ENCODE measurements at regions not wholly inside any gene's neighbourhood (a gene's known extent, or its start where the extent isn't known, plus 50 kb on each side); places are given as distances from the start of the nearest gene placed in this dataset.

DNA sequence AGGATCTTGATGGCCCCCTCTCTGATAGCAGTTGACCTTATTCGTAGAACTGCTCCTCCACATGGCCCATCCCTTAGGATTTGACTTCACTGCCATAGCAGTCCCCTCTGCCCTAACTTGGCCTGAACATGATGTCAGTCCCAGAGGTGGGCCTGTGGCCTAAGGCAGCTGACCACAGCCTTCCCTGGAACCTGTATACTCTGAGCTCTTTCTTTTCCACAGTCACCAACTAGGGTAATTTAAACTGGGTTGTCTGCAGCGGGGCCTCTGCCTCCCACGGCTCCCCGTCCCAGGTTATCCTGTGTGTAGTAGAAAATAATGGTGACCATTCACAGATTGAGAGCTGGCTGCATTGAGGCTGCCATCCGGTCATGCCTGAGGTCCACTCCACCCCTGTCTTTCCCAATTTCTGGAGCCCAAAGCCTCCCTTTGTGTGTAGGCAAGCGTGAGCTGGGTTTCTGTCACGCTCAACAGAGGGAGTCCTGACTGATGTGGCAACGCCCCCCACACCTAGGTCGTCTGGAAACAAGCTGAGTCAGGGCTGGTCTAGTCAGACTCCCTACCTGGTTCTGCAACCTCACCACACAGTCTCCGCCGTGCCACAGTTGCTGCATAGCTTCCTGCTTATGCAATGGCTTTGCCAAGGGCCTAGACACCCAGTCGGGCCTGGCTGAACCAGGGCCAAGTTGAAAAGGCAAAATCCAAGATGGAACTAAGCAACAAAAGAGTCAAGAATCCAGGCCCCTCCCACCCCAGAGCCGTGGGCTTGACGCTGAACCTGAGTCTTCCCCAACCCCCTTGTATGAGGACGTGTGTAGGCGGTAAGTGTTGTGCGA, 284.5 kb downstream of the XXYLT1 start:
- H3K4me3 ChIP-seq (ENCODE audit: low read depth, low read length), result no peak overlapping the region
- in situ Hi-C loops (cut with HindIII; ENCODE audit: low sequenced_read_pairs), result no loop called here
- TF ChIP-seq, protein P1, sequence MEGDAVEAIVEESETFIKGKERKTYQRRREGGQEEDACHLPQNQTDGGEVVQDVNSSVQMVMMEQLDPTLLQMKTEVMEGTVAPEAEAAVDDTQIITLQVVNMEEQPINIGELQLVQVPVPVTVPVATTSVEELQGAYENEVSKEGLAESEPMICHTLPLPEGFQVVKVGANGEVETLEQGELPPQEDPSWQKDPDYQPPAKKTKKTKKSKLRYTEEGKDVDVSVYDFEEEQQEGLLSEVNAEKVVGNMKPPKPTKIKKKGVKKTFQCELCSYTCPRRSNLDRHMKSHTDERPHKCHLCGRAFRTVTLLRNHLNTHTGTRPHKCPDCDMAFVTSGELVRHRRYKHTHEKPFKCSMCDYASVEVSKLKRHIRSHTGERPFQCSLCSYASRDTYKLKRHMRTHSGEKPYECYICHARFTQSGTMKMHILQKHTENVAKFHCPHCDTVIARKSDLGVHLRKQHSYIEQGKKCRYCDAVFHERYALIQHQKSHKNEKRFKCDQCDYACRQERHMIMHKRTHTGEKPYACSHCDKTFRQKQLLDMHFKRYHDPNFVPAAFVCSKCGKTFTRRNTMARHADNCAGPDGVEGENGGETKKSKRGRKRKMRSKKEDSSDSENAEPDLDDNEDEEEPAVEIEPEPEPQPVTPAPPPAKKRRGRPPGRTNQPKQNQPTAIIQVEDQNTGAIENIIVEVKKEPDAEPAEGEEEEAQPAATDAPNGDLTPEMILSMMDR (IDR thresholded peaks at IDR 0.05; ENCODE audit: low read depth, low read length), result no peak
- peak; percentile 29 for DNase-seq (ENCODE audit: low read depth, low spot score)

DNA sequence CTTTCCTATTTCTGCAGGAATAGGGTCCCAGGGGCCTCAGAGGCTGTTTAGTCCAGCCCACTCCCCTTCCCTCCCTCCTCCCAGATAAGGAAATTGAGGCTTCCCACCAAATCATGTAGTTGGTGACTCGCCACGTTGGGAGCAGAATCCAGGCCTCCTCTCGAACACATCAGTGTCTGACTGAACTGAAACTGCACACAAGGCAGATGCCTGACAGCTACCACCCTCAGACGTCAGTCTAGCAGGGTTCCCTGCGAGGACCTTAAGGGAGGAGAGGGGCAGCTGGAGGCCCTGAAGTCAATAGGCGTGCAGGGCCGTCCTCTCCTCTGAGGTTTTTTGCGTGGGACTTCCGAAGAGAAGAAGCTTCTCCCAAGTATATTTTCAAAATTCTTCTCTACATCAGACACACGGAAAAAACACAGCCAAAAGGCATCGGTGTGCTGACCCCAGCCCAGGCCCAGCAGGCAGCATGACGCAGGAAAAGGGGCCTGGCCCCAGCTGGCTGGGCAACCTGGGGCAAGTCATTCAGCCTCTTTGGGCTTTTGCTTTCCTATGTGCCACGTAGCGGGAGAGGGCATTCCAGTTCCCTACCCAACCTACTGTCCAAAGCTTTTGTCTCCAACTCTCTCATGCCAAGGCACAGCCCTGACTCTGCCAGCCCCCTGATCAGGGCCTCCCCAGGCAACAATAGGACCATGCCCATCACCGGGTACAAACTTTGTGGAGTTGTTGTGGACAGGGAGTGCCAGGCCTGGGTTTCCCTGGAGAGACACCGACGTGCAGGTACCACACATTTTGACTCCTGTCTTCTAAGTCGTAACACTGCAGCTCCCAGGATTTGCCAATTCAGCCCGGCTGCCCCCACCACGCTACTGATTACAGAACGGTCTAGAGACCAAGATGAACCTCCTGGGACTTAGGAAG, 283.1 kb downstream of the XXYLT1 start:
- TF ChIP-seq, protein P1 (IDR thresholded peaks at IDR 0.05; ENCODE audit: low read depth, low read length), result no peak
- in situ Hi-C loops (cut with HindIII; ENCODE audit: low sequenced_read_pairs), result no loop called here
- H3K4me3 ChIP-seq (ENCODE audit: low read depth, low read length), result no peak overlapping the region
- no peak for DNase-seq (ENCODE audit: low read depth, low spot score)

DNA sequence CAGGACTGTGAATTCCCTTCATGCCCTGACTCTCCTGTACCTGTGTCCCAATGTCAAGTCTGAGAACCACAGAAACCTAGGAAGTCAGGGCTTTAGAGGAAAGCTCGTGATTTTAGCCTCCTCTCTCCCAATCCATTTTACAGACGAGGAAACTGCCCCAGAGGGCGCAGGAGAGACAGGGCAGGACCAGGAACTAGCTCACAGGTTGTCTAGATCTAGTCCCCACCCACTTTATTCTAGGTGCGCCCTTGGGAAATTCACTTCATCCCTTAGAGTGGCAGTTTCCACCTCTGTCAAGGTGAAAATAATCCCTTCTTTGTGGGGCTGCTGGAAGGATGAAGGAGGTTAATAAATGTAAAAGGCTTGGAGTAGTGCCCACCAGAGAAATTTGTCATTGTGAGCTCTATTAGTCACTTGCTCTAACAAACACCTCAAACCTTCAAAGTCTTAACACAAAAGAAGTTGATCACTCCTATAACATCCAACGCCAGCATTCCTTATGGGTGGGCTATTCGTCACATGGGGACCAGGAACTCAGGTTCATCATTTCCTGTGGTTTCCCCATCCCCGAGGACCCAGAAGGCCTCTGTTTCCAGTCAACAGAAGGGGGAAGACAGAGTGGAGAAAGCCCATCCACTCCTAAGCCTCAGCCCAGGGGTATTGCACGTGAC, 282.3 kb downstream of the XXYLT1 start:
- H3K4me3 ChIP-seq (ENCODE audit: low read depth, low read length), result no peak overlapping the region
- DNase-seq (ENCODE audit: low read depth, low spot score), result no peak
- TF ChIP-seq, protein P1 (IDR thresholded peaks at IDR 0.05; ENCODE audit: low read depth, low read length), result no peak
- in situ Hi-C loops (cut with HindIII; ENCODE audit: low sequenced_read_pairs), result no loop called here

DNA sequence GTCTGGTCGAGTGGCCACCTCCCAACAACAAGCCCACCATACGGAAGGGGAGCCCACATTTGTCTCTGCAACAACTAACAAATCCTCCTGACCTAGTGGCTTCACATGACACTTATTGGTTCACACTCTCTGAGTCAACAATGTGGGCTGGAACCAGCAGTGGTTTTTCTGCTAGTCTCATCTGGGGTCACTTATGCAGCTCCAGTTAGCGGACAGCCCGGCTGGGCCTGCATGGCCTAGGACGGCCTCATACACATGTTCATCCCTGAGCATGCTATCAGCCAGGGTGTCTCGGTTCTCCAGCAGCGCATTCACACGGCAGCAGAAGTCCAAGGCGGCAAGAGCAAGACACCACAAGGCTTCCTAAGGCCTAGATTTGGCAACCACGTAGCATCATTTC, 281.7 kb downstream of the XXYLT1 start:
- H3K4me3 ChIP-seq (ENCODE audit: low read depth, low read length), result no peak overlapping the region
- DNase-seq (ENCODE audit: low read depth, low spot score), result no peak
- in situ Hi-C loops (cut with HindIII; ENCODE audit: low sequenced_read_pairs), result no loop called here
- TF ChIP-seq, protein P1 (IDR thresholded peaks at IDR 0.05; ENCODE audit: low read depth, low read length), result no peak

DNA sequence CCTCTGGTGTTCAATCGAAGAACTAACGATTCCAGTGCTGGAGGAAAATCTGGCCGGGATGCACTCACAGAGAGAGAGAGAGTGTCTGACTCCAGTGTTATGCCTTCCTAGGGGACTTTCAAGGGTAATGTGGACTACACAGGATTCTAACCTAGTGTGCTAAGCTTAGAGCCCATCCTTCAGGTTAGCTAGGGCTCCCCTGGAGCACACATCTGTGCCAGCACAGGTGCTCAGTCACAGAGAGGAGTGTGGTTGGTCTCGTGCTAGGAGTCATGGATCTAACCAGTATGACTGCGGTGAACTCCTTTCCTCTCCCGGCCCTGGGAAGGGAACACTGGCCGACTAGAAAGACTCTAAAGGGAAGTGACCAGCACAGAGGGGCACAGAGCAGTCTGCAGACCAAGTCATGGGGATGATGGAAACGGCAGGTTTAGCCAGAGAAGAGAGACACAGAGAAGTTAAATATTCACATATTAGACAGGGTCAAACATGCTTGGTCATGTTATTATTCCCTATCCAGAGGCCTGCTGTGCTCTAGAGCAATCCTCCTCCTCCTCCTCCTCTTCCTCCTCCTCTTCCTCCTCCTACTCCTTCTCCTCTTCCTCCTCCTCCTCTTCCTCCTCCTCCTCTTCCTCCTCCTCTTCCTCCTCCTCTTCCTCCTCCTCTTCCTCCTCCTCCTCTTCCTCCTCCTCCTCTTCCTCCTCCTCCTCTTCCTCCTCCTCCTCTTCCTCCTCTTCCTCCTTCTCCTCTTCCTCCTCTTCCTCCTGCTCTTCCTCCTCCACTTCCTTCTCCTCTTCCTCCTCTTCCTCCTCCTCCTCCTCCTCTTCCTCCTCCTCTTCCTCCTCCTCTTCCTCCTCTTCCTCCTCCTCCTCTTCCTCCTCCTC, 280.3 kb downstream of the XXYLT1 start:
- no peak overlapping the region for H3K4me3 ChIP-seq (ENCODE audit: low read depth, low read length)
- in situ Hi-C loops (cut with HindIII; ENCODE audit: low sequenced_read_pairs), result no loop called here
- TF ChIP-seq, protein P1 (IDR thresholded peaks at IDR 0.05; ENCODE audit: low read depth, low read length), result no peak
- DNase-seq (ENCODE audit: low read depth, low spot score), result no peak

Data from astrocyte of the spinal cord (primary cell).